Fibroblast of villous mesenchyme (primary cell): ENCODE measurements at regions not wholly inside any gene's neighbourhood (a gene's known extent, or its start where the extent isn't known, plus 50 kb on each side); places are given as distances from the start of the nearest gene placed in this dataset.

ENCODE experiments used
- DNase-seq: peaks from one replicate; pipeline ENCODE4 v3.0.0-alpha.2; 2010; ENCODE audit warnings: low read depth
- H3K4me3 ChIP-seq: 2 replicates; pipeline ENCODE4 v1.5.1; 2011; ENCODE audit warnings: low read depth, mild to moderate bottlenecking, low read length
- CTCF ChIP-seq: IDR thresholded peaks from 2 replicates; pipeline ENCODE4 v1.5.1; 2012; ENCODE audit warnings: low read depth, mild to moderate bottlenecking, low read length; ENCODE audit not compliant: insufficient read depth

GRCh38 chr13:29959086-29959485 is 108.7 kb upstream of the UBL3 start:
- H3K4me3 ChIP-seq, result no peak overlapping the region
- TF ChIP-seq CTCF, result no peak
- no peak for DNase-seq

- TF ChIP-seq CTCF, result no peak
- no peak overlapping the region for H3K4me3 ChIP-seq
- DNase-seq, result no peak
Observed at GRCh38 chr13:29958476-29958875, 108.1 kb upstream of the UBL3 start.

- DNase-seq, result no peak
- no peak overlapping the region for H3K4me3 ChIP-seq
Observed at GRCh38 chr13:29957320-29957719, 106.9 kb upstream of the UBL3 start.

GRCh38 chr13:29956853-29957252 is 106.4 kb upstream of the UBL3 start:
- no peak for TF ChIP-seq CTCF

More at GRCh38 chr13:29957320-29957719, 106.9 kb upstream of the UBL3 start:
- no peak for TF ChIP-seq CTCF

GRCh38 chr13:29955137-29955650 is 104.8 kb upstream of the UBL3 start:
- no peak overlapping the region for H3K4me3 ChIP-seq
- no peak for TF ChIP-seq CTCF
- DNase-seq, result no peak

More at GRCh38 chr13:29956853-29957252, 106.4 kb upstream of the UBL3 start:
- no peak for DNase-seq
- H3K4me3 ChIP-seq, result no peak overlapping the region

- no peak for TF ChIP-seq CTCF
- no peak for DNase-seq
- H3K4me3 ChIP-seq, result no peak overlapping the region
Observed at GRCh38 chr13:29954082-29955028, 103.9 kb upstream of the UBL3 start.

- no peak overlapping the region for H3K4me3 ChIP-seq
- peak; percentile 43 for DNase-seq
- TF ChIP-seq CTCF, result no peak
Observed at GRCh38 chr13:29953542-29953941, 103.1 kb upstream of the UBL3 start.
